GM21576 (cell line): ENCODE measurements at regions not wholly inside any gene's neighbourhood (a gene's known extent, or its start where the extent isn't known, plus 50 kb on each side); places are given as distances from the start of the nearest gene placed in this dataset.
"Not testable (repeated sequence)": the region's sequence is repeated elsewhere in the genome, so short reads cannot be mapped to it uniquely, and the experiment has no call there.

Experiments
- ATAC-seq: cut with Tn5 transposase; IDR thresholded peaks from one replicate; pipeline ENCODE4 v1.9.1; 2021; ENCODE audit warnings: mild to moderate bottlenecking, moderate library complexity; ENCODE audit not compliant: unreplicated experiment

DNA sequence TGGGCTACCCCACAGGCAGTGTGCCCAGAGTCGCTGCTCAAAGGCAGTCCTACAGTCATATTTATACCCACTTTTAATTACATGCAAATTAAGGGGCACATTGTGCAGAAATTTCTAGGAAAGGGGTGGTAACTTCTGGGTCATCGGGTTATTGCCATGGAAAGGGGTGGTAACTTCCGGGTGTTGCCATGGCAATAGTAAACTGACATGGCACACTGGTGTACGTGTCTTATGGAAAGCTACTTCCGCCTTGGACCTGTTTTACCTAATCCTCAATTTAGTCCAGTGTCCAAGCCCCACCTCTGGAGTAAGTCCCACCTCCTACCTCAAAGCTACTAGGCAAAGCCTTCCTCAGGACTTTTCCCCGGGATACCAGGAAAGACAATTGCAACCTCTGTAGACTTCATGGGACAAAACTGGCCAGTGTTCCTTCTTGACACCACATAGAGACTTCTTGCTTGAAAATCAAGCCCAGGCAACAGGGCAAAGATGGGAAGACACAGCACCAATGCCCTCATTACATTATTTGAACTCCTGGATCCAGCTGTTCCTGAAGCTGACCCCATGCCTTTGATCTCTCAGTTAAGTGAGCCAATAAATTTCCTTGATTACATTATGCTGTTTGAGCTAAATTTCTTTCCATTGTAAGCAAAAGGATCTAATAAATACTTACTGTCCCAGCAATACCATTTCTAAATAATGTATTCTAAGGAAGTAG, 63.3 kb upstream of the AGAP1 start:
- ATAC-seq: no peak

DNA sequence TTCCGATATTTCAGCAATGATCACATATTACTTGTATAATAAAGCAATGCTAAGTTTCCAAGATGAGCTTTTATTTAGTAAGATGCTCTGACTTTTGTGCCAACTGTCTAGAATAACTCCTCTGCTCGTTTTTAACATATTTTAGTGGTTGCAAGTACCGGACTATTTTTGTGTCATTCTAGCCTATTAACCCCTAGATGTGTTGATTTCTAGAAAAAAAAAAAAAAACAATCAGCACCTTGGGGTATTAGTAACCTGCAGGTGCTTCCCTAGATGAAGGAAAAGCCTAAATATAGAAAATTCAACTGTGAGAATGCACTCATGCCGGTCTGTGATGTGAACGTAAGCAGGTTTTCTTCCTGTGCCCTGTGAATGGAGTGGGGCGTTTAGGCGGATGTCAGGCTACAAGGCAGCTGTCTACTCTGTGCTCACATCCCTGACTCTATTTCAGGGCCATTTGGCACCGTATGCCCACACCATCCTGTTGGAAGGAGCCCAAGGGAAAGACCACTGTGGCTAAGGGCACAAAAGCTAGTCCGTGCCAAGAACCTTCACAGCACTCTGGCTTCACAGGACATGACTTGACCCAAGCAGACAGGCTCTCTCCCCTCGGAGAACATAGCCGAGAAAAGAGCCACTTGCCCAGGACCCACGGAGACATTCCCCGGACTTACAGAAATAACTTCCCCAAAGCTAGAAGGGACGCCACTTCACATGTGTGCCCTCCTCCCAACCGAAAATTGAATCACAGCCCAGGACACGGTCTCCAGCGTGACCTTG, 60.9 kb upstream of the AGAP1 start:
- ATAC-seq: no peak

- no peak for ATAC-seq
Measured at GRCh38 chr2:235433860-235434259, 60.0 kb upstream of the AGAP1 start.

GRCh38 chr2:235439959-235440662, 53.7 kb upstream of the AGAP1 start:
- ATAC-seq: no peak

GRCh38 chr2:235443580-235443979, 50.3 kb upstream of the AGAP1 start:
- not testable (repeated sequence) for ATAC-seq
